NCI-H510A treated with DMSO at 0.1 percent for 48 hours (cell line): ENCODE measurements at regions not wholly inside any gene's neighbourhood (a gene's known extent, or its start where the extent isn't known, plus 50 kb on each side); places are given as distances from the start of the nearest gene placed in this dataset.
"Not testable (repeated sequence)": the region's sequence is repeated elsewhere in the genome, so short reads cannot be mapped to it uniquely, and the experiment has no call there.

Source experiments
- DNase-seq: peaks from one replicate; lab custom pipeline; 2025; lab: John Stamatoyannopoulos, UW

DNA sequence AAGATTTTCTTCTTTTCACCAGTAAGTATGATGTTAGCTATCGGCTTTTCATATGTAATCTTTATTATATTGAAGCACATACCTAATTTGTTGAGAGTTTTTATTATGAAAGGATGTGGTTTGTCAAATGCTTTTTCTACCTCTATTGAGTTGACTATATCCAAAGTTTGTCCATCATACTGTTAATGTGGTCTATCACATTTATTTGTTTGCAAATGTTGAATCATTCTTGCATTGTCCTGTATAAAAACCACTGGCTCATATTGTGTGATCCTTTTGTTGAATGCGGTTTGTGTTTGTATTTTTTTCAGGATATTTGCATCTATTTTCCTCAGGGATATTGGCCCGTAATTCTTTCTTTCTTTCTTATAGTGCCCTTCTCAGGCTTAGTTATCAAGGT, 675.5 kb downstream of the NUP35 start:
- no peak for DNase-seq

DNA sequence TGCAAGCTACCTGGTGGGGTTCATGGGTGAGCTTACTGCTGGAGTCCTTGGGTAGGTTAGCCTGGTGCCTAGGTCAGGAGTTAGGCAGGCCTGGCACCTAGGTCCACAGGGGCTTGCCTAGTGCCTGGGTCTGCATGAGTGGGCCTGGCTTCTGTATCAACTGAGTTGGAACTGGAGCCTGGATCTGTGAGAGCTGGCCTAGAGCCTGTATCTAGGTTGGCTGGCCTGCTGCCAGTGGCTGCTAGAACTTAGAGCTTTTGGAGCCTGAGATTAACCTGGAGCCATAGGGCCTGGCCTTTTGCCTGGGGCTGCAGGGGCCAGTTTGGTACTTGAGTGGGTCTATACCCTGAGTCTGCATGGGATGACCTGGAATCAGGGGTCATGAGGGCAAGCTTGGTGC, 679.4 kb downstream of the NUP35 start:
- no peak for DNase-seq

DNA sequence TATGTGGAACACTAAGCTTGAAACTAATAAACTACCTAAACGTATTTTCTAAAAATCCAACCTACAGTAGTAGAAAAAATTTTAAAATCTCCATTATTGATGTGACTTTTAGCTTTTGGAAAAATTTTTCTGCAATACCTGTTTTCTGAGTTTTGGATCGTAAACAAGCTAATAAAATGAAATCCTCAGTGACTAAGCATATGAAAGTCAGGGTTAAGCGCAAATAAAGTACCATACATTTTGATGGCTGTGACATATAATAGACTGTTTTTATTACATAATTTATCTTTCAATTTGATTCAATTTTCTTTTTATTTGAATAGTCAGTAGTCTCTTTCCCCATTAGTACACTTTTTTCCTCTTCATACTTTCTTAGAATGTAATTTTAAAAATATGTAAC, 683.6 kb downstream of the NUP35 start:
- no peak for DNase-seq

DNA sequence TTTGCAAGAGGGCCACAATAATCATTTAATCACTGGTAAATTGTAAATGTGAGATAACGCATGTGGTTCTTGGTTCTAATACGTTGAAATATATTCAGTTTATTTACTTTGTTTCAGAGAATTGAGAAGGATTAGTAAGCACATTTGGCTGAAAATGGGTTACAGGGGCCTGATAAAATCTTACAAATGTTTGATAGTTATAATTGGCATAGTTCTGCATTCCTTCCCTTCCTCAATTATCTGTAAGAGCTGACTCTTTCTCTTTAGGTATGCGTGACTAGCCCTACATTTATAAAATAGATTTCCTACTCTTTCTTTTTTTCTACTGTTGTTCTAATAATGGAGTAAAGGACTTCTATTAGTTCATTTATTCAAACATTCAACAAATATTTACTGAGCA, 685.2 kb downstream of the NUP35 start:
- no peak for DNase-seq

DNA sequence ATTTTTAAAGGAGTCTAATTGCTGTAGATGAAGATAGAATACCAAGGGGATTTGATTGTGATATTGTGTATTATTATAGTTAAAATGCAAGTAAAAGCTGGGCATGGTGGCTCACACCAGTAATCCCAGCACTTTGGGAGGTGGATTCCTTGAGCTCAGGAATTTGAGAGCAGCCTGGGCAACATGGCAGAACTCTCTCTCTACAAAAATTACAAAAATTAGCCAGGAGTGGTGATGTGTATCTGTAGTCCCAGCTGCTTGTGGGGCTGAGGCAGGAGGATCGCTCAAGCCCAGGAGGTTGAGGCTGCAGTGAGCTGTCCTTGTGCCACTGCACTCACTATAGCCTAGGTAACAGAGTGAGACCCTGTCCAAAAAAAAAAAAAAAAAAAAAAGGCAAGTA, 687.0 kb downstream of the NUP35 start:
- no peak for DNase-seq

DNA sequence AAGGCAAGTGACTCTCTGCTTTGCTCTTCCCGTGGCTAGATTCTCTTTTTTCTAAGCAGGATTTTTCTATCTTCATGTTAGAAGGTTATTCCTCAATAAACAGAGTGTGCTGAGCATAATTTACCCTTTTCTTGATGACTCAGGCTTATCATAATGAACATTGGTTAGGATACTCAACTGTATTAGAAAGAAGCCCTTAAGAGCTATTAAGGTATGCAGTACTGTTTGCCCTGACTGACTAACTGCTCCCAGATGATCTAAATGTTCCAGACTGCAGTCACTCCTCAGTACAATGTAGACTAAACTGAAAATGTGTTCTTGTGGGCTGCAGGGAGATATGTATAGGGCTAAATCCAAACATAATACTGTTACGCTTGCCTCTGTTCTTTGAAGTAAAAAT, 687.8 kb downstream of the NUP35 start:
- DNase-seq = no peak

DNA sequence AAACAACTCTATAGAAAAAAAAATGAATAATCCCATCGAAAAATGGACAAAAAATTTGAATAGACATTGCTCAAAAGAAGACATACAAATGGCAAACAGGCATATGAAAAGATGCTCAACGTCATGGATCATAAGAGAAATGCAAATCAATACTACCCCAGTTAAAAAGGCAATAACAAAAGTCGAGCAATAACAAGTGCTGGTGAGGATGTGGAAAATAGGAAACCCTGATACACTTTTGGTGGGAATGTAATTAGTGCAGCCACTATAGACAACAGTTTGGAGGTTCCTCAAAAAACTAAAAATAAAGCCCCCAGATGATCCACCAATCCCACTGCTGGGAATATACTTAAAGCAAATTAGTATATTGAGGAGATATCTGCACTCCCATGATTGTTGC, 701.5 kb downstream of the NUP35 start:
- no peak for DNase-seq

DNA sequence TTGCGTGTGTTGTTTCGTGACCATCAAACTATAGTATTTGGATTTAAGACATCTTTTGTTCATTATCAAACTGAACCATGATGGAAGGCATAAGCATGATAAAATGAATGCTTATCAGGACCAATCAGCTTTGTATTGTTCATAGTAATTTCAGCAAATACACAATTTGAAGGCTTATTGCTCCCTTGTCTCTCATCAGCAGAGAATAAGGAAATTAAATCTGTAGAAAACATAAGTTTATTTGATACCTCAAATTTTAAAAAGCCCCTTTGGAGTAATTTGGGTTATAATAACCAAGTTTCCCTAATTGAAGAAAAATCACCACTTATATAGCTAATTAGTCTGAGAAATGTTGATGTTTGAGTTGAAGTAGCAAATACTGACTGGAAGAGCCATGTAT, 705.7 kb downstream of the NUP35 start:
- DNase-seq = no peak

DNA sequence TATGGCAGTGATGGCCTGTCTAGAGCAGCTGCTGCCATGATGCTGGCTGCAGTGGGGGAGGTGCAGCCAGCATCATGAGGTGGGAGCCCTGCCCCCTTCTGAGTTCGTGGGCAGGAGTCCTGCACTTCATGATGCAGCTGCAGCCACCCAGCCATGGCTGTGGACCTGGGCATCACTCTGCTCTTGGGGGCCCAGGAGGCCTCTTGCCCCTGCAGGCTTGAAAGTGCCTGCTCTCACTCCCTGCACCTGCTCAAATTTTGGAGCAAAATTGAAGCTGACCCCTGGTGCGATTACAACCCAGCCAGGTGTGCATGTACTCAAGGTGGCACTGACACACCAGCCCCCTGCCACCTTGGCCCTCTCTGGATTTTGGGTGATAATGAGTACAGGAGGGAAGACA, 712.9 kb downstream of the NUP35 start:
- DNase-seq = no peak

DNA sequence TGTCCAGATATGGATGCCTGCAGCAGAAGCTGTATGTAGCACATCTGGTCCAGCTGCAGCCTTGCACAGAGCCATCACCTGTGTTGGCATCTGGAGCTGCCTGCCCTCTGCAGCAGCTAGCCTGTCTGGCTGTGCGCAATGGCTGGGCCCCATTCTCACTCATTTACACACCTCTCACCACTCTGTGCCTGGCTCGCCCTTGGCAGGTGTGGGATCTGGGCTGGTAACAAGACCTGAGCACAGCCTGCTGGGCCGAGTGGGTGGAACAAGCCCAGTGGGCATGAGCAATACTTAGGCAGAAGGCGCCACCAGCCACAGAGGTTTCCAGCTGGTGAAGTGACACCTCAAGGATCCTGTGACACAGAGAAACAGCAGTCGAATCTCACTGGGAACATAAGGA, 714.1 kb downstream of the NUP35 start:
- DNase-seq = no peak

DNA sequence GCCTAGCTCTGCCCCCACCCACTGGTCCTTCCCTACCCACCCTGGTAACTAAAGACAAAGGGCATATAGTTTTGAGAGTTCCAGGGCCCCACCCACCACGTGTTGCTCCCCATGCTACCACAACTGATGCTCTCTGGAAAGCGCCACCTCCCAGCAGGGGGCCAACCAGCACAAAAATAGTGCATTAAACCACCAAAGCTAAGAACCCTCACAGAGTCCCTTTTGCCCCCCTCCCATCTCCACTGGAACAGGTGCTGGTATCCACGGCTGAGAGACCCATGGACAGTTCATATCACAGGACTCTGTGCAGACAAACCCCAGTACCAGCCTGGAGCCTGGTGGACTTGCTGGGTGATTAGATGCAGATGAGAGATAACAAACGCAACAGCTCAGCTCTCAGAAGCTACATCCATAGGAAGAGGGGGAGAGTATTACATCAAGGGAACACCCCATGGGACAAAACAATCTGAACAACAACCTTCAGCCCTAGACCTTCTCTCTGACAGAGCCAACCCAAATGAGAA, 715.9 kb downstream of the NUP35 start:
- no peak for DNase-seq

DNA sequence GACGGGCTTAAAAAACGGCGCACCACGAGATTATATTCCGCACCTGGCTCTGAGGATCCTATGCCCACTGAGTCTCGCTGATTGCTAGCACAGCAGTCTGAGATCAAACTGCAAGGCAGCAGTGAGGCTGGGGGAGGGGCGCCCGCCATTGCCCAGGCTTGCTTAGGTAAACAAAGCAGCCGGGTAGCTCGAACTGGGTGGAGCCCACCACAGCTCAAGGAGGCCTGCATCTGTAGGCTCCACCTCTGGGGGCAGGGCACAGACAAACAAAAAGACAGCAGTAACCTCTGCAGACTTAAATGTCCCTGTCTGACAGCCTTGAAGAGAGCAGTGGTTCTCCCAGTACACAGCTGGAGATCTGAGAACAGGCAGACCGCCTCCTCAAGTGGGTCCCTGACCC, 725.6 kb downstream of the NUP35 start:
- not testable (repeated sequence) for DNase-seq

DNA sequence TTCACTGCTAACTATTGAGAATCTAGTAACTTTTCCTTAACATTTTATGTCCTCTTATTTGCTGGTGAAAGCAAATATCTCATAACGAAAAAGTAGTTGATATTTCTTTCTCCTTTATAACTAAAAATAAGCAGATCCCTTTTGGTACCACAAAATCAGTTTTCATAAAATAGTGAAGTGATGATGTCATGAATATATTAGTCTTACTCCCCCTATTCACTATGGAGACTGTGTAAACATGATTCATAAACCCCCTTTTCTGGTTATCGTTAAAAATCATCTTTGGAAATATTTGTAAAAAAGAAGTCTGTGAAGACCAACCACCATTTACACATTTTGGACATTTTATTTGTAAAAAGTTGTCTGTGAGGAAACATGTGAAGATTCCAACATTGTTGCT, 734.9 kb downstream of the NUP35 start:
- no peak for DNase-seq

DNA sequence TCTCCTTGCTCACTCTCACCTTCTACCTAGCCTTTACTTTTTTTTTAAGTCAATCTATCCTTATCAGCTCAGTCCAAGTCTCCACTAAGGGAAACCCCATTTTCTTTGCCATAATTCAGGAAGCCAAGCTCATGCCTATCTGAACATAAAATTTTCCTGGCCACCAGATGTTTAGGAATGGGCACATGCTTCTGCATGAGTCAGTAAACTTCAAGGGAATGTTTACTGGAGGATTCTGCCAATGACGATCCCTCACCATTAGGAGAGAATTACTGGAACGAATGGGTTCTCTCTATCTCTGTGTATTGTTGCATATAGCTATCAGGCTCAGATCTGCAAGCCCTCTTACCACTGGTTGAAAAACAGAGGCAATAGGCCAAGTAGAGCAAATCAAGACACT, 731.7 kb upstream of the ZNF804A start:
- DNase-seq = no peak

DNA sequence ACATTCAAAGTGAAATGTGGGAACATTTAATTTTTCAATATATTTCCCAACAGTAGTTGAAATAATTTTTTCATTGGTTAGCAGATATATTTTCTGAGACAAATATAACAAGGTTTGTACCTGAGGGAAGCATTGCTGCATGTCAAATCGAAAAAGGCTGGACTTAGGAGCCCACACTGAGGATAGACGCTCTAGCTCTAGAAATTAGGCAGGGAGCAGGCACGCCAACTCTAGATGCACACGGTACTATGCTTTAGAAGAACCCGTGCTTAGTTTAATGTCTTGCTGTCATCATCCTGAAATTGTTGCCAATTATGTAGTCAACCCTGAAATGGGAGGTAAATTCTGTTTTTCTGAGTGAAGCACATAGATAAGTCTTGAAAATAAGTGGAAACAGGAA, 731.1 kb upstream of the ZNF804A start:
- no peak for DNase-seq

DNA sequence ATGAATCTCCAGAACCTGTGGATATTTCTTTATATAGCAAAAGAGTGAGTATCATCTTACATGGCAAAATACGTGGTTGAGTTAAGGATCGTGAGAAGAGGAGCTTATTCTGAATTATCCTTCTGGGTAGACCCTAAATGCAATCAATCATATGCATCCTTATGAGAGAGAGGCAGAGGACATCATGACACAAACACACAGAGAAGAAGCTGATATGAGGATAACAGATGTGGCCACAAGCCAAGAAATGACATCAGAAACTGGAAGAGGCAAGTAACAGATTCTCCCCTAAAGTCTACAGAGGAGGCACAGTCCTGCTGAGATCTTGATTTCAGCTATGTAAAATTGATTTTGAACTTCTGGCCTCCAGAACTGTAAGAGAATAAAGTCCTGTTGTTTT, 730.2 kb upstream of the ZNF804A start:
- DNase-seq = no peak

DNA sequence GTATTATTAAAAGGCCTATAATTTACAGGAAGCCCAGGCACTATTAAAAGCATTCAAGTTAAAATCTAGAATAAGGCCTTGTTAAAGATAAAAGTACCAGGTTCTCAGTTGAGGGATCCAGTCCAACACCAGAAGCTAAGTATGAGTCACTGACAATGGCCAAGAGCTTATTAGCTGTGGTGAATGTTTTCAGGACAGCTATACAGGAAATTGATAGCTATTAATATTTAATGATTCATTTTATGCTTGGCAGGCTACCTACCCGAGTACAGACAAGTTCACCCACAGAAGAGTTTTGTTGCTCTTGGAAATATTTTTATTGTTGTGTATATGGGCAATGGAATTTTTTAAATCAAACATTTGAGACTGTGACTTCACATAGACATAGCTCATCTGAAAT, 729.6 kb upstream of the ZNF804A start:
- no peak for DNase-seq

DNA sequence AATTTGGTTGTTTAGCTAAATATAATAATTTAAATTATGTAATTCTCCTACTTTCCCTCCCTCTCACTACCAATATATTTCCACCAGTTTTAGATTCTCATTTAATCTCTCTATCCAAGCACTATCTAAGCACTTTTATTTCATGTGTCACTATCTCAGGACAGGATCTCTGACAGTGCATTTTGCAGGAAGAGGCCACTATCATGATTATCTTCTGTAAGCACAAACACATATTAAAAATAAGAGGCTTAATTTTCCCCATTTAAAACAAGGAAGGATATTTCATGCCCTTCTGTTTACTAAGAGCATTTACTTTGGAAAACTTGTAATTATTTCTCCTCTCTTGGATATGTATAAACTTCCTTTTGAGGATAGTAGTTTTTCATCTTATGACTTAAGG, 726.2 kb upstream of the ZNF804A start:
- no peak for DNase-seq

DNA sequence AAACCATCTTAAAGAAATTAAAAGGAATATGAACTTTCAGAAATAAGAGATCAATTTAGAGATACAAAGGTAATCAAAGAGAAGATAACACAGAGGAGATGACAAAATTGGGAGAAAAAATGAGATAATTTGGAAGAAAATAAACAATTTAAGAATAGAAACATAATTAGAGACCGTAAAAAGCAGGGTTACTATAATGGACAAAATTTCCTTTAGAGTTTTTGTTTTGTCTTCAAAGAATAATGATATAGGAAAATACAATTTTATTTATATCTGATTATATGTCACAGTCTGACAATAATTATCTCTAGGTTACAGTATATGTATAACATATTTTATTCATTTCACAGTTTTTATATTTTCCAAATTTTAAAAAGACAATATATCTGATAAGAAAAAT, 716.4 kb upstream of the ZNF804A start:
- no peak for DNase-seq

DNA sequence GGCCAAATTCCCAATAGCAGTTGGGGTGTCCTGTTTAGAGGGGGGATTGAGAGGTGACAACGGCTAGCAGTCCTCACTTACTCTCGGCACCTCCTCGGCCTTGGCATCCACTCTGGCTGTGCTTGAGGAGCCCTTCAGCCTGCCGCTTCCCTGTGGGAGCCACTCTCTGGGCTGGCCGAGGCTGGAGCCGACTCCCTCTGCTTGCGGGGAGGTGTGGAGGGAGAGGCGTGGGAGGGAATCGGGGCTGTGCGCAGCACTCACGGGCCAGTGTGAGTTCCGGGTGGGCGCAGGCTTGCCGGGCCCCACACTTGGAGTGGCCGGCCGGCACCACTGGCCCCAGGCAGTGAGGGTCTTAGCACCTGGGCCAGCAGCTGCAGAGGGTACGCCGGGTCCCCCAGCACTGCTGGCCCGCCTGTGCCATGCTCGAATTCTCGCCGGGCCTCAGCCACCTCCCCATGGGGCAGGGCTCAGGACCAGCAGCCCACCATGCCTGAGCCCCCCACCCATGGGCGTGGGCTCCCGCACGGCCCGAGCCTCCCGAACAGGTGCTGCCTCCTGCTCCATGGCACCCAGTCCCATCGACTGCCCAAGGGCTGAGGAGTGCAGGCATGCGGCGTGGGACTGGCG, 705.9 kb upstream of the ZNF804A start:
- DNase-seq = no peak

DNA sequence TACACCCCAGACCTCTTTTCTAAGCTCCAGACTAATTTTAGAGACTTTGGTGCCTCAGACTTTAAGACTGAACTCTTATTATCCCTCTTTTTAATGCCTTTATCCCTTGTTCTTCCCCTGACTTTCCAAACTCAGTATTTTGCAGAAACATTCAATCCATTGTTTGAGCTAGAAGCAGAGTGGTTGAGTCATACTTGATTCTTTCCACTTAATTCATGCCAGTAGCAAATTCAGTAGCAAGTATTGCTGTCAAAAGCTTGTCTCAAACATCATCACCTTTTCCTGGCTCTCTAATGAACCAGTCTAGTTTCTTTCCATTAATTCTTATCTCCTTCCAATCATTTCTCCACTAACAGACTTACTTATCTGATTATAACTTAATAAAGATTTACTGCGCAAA, 699.7 kb upstream of the ZNF804A start:
- no peak for DNase-seq

DNA sequence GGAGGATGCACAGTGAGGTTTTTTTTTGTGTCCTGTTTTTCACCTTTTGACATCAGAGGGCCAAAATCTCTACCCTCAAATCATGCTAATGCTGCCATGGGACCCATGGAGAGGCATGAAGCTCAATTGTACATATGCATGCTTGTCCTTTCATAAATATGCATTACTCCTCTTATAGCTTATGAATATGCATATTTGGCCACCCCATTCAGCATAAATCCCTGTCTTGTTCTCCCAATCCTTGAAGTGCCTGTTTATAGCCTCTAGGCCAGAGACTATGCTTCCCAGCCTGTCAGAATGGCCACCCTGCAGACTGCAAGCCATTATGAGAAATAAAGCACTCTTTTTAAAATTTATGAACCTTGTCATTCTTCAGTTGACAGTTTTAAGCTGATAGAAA, 696.4 kb upstream of the ZNF804A start:
- DNase-seq = no peak

DNA sequence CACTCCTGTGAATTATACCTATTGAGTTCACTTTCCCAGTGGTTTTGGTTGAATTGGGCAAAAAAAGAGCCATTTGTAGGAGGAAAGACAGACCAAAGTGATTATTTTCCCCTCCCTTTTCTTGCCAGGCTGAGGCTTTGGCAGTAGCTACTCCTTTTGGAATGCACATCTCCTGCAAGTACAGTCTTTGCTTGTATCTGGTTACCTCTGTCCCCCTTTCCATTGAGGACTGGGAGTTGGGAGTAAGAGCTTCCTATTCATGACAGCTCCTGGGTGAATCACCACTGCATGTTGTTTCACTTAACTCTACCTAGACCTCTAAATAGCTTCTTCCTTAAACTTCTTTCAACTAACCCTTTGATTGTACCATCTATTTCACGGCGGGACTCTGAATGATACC, 695.3 kb upstream of the ZNF804A start:
- no peak for DNase-seq

DNA sequence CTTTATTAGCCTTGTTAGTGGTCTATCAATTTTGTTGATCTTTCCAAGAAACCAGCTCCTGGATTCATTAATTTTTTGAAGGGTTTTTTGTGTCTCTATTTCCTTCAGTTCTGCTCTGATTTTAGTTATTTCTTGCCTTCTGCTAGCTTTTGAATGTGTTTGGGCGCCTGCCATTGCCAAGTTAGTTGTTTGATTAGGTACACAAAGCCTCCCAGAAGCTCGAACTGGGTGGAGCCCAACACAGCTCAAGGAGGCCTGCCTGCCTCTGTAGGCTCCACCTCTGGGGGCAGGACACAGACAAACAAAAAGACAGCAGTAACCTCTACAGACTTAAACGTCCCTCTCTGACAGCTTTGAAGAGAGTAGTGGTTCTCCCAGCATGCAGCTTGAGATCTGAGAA, 682.3 kb upstream of the ZNF804A start:
- not testable (repeated sequence) for DNase-seq

DNA sequence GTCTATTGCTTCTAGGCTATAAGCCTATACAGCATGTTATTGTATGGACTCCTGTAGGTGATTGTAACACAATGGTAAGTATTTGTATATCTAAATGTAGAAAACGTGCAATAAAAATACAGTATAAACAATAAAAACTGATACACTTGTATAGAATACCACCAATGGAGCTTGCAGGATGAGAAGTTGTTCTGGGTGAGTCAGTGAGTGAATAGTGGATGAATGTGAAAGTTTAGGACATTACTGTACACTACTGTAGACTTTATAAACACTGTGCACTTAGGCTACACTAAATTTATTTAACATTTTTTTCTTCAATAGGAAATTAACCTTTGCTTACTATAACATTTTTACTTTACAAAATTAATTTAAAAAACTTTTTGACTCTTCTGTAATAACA, 679.2 kb upstream of the ZNF804A start:
- no peak for DNase-seq
